ENCODE measurements at regions not wholly inside any gene's neighbourhood (a gene's known extent, or its start where the extent isn't known, plus 50 kb on each side); places are given as distances from the start of the nearest gene placed in this dataset.

DNA sequence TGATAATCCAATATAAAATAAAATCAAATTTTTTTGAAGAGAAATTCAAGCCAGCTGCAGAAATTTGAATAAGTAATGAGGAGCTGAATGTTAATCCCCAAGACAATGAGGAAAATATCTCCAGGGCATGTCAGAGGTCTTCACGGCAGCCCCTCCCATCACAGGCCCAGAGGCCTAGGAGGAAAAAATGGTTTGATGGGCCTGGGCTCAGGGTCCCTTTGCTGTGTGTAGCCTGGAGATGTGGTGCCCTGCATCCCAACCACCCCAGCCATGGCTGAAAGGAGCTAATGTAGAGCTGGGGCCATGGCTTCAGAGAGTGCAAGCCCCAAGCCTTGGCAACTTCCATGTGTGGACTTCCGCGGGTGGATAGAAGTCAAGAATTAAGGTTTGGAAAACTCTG, 618.3 kb downstream of the TAF11L14 start:
- no peak for DNase-seq (ENCODE audit: low read depth)
- TF ChIP-seq, protein P1, sequence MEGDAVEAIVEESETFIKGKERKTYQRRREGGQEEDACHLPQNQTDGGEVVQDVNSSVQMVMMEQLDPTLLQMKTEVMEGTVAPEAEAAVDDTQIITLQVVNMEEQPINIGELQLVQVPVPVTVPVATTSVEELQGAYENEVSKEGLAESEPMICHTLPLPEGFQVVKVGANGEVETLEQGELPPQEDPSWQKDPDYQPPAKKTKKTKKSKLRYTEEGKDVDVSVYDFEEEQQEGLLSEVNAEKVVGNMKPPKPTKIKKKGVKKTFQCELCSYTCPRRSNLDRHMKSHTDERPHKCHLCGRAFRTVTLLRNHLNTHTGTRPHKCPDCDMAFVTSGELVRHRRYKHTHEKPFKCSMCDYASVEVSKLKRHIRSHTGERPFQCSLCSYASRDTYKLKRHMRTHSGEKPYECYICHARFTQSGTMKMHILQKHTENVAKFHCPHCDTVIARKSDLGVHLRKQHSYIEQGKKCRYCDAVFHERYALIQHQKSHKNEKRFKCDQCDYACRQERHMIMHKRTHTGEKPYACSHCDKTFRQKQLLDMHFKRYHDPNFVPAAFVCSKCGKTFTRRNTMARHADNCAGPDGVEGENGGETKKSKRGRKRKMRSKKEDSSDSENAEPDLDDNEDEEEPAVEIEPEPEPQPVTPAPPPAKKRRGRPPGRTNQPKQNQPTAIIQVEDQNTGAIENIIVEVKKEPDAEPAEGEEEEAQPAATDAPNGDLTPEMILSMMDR (IDR thresholded peaks at IDR 0.05; ENCODE audit: low read depth, low read length, missing control alignments): no peak
- H3K4me3 ChIP-seq (ENCODE audit: low read depth, low read length): no peak overlapping the region

DNA sequence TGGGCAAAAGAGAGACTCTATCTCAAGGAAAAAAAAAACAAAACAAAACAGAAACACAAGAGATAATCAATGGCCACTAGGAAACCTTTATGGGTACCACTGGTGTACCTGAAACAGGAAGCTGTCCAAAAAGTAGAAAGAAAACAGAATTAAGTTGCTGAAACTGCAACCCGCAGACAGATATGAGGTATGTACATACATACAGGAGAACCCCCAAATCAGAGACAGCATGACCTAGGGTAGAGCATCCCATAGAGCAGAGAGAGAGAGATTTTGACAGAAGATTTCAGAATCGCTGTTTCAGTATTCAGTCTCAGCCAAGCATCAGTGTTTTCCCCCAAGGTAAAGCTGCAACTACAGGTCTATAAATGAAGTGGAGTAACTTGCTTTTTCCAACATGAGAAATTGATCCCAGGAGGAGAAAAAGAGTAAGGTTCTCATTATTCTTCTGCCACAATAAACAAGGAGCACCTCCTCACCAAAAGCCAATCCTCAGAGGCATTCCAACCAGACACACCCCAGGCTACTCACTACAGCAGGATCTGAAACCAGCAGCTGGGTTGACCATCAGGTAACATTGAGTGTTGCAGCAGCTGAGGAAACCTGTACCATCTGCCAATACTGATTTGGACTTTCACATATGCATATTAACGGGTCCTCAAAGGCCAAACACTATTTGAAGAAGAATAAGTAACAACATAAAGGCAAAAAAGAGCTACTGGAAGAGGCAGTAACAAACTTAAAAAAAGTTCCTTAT, 630.0 kb downstream of the TAF11L14 start:
- TF ChIP-seq, protein P1 (IDR thresholded peaks at IDR 0.05; ENCODE audit: low read depth, low read length, missing control alignments): no peak
- DNase-seq (ENCODE audit: low read depth): no peak
- no peak overlapping the region for H3K4me3 ChIP-seq (ENCODE audit: low read depth, low read length)

DNA sequence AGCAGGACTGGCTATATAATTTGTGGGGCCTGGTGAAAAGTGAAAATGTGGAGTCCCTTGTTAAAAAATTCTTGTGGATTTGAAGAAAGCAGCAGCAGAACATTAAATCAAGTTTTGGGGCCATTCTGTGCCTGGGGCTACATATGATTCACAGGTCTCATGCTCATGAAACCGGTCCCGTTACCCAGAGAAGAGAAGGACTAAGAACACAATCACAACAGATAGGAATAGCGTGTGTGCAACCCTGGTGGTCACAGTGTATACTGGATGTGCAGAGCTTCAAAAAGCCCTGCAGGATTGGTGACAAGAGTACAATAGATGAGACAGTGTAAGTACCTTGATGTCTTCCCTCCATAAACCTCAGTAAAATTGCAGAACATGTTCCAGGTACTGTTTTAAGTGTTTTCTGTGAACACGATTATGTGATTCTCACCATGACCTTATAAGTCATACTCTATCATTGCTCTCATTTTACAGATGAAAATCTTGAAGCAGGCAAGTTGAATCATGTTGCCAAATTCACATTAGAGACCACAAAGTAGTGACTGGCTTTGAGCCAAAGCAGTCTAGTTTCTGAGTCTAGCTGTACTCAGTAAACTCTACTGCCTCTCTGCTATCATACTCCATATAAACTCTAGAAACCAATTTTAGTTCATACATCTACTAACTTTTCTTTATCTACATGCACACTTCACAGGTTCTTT, 636.5 kb downstream of the TAF11L14 start:
- no peak overlapping the region for H3K4me3 ChIP-seq (ENCODE audit: low read depth, low read length)
- DNase-seq (ENCODE audit: low read depth): no peak
- TF ChIP-seq, protein P1 (IDR thresholded peaks at IDR 0.05; ENCODE audit: low read depth, low read length, missing control alignments): no peak

DNA sequence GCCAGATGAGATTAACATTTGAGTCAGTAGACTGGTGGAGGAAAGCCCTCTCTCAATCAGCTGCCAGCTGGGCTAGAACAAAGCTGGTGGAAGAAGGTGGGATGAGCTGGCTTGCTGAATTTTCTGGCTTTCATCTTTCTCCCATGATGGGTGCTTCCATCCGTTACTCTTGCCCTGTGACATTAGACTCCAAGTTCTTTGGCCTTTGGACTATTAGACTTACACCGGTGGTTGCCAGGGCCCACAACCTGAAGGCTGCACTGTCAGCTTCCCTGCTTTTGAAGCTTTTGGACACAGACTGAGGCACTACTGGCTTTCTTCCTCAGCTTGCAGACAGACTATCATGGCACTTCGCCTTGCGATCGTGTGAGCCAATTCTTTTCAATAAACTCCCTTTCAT, 642.7 kb downstream of the TAF11L14 start:
- no peak for DNase-seq (ENCODE audit: low read depth)
- H3K4me3 ChIP-seq (ENCODE audit: low read depth, low read length): no peak overlapping the region
- TF ChIP-seq, protein P1 (IDR thresholded peaks at IDR 0.05; ENCODE audit: low read depth, low read length, missing control alignments): no peak

DNA sequence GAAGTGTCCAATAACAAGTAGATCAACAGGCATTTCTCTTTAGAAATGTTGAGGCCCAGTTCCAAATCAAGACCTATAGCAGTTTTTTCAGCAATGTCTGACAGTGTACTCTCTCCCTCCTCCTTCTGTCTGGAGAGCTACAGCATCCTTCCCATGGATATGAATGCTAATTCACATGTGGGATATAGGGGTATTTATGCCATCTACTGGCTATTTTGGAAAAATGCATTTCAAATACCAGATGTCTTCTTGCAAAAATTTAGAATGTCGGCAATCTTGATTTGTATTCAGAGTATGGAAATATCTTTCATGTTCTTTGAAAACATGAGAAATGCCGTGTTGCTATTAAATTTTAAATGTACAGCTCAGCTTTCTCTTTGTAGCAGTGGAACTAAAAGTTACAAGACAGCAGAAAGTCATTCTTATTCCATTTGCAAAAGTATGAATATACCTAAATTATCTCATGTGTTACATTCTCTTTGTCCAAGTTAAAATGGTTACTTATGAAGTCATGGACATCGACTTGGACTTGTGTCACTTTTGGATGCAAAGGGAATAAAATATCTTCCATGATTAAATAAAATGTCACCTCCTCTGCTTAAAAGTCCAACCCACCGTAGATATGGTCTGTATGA, 647.8 kb downstream of the TAF11L14 start:
- TF ChIP-seq, protein P1 (IDR thresholded peaks at IDR 0.05; ENCODE audit: low read depth, low read length, missing control alignments): peak; percentile 25
- no peak overlapping the region for H3K4me3 ChIP-seq (ENCODE audit: low read depth, low read length)
- DNase-seq (ENCODE audit: low read depth): no peak

DNA sequence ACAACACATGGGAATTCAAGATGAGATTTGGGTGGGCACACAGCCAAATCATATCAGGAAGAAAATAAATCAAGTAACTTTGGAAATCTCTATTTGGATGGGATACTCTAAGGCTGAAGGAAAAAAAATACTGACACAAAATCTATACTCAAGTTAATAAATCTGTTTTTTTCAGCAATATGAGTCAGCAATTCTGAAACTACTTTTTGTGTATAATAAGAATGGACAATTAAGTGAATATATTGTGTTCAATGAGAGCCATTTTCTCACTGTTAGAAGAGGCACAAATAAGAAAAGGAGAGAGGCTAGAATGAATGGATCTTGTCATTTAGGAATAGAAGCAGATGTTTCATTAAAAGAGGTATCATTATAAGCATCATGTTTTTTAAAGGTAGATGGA, 651.0 kb downstream of the TAF11L14 start:
- no peak overlapping the region for H3K4me3 ChIP-seq (ENCODE audit: low read depth, low read length)
- TF ChIP-seq, protein P1 (IDR thresholded peaks at IDR 0.05; ENCODE audit: low read depth, low read length, missing control alignments): no peak
- DNase-seq (ENCODE audit: low read depth): no peak

All from GM12864 (cell line).